ENCODE measurements at regions not wholly inside any gene's neighbourhood (a gene's known extent, or its start where the extent isn't known, plus 50 kb on each side); places are given as distances from the start of the nearest gene placed in this dataset.

DNA sequence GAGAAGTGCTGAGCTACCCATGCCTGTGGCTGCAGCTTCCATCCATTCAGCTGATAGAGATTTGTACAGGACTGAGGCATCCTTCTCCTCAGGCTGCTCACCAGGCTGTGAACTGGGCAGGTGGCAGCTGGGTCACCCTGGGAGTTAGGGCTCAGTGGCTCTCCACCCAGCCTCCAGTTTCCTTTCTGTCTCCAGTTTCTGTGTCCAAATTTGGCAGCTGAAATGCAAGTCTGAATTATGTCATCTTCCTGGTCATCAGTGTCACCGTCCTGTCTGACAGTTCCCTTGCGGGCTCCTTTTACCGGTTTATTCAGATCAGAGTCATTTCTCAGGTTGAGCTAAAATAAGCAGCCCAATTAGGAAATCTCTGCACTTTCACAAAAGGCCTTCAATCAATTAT, 93.3 kb downstream of the EDN1 start:
- no peak for DNase-seq (ENCODE audit: low read depth)

DNA sequence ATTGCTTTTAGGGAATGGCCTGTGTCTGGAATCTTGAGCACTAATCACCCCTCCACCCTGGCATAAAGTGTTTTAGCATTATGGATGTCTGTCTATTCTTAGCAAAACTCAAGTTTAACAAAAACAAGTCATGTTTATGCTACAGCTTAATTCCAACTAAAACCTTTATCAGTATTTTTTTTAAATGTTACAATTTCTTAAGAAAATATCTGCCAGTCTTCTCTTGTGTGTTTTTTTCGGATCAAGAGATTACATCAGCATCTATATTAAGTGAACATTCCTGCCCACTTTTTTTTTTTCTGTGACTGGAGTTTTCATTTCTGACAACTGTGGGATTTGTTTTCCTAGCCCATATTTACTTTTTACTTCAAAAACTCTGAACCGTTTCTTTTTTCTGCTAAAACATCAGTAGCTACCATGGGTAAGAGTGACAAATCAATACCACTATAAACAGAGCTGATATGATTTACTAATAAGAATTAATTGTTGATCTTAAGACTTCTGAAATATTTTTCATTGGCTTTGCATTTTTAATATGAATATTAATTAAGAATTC, 94.3 kb downstream of the EDN1 start:
- DNase-seq (ENCODE audit: low read depth) = no peak

GRCh38 chr6:12385316-12385715, 95.2 kb downstream of the EDN1 start:
- no peak for DNase-seq (ENCODE audit: low read depth)

GRCh38 chr6:12386816-12387215, 96.7 kb downstream of the EDN1 start:
- DNase-seq (ENCODE audit: low read depth) = no peak

DNA sequence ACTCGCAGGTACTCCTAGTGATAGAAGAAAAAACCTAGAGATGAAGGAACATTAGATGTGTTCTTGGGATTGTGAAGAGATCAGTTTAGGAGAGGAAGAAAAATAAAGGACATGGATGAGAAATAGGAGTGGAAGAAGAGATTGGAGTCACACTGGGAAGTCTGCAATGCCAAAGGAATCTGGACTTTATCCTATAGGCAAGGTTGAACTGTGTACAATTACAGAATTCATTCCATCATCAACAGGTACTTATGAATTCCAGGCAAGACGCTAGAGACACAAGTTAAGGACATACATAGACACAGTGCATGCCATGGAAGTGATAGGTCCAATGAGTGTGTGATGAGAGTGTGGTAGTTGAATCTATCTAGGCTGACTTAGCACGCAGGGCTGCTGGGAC, 101.3 kb downstream of the EDN1 start:
- no peak for DNase-seq (ENCODE audit: low read depth)

DNA sequence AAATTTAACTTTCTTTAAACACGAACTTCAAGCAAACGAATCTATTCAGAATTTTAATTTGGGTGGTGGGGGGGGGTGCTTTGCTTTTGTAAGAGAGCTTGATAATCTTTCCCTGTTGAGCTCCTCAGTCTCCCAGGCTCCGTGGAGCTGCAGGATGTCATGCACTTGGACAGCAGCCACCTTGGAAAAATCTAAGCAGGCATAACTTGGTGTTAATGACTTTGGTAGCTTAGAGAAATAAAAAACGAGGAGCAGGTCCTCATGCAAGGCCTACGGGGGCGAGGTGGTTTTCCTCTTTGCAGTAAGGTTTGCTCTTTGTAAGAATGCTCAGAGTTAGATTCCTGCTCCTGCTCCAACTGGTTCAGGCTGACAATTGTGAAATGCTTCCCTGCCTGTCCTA, 102.3 kb downstream of the EDN1 start:
- no peak for DNase-seq (ENCODE audit: low read depth)

DNA sequence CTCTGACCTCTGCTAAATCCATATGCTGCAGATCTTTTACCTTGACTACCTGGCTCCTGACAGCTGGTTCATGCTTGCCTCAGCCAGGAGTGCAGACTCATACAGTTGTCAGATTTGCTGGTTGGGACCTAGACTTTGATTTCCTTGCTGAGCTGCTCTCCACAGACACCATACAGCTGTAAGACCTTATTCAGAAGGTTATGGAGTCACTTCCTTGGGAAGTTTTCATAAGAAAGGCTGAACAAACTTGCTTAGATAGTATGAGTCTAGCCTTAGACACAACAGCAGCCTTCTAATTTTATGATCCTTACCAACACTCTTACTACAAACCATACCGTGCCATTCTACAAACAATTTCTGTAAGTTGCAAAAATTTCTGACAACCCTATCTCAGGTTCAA, 102.9 kb downstream of the EDN1 start:
- no peak for DNase-seq (ENCODE audit: low read depth)

DNA sequence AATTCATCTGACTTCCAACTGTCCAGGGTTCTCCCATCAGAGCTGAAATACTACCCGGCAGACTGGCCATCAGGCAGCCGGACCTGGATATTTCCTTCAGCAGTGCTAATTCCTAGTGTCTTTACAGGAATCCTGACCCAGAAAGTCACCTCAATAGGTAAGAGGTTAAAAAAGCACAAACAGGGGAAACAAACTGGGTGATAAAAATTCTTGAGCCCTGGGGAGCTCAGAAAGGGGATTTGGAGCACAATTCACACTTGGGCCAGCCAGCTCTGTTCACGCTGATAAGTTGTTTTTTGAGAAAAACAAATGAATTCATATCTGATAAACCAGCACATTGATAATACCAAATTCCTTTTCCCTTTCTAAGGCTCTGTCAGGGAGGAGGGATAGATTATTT, 104.0 kb downstream of the EDN1 start:
- no peak for DNase-seq (ENCODE audit: low read depth)

DNA sequence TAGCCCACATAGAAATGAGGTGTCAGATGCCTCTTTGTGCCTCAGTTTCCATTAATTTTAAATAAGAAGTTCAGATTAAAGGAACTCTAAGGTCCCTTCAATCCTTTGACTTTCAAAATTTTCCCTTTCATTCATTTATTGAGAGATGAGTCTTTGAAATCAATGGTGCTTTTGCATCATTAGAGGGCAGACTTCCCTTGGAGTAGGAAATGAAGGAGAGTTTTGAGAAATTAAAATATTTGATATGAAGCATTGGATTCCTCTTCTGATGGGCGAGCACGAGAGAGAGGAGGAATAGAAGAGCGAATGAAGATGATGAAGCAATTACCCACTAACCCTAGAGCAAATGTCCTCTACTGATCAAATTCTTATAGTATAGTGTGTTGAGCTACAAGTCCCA, 105.7 kb downstream of the EDN1 start:
- DNase-seq (ENCODE audit: low read depth) = no peak

- no peak for DNase-seq (ENCODE audit: low read depth)
These were observed 111.0 kb downstream of the EDN1 start for GRCh38 chr6:12401200-12401599.

- DNase-seq (ENCODE audit: low read depth) = no peak
These were observed 113.2 kb downstream of the EDN1 start for GRCh38 chr6:12403201-12403826.

DNA sequence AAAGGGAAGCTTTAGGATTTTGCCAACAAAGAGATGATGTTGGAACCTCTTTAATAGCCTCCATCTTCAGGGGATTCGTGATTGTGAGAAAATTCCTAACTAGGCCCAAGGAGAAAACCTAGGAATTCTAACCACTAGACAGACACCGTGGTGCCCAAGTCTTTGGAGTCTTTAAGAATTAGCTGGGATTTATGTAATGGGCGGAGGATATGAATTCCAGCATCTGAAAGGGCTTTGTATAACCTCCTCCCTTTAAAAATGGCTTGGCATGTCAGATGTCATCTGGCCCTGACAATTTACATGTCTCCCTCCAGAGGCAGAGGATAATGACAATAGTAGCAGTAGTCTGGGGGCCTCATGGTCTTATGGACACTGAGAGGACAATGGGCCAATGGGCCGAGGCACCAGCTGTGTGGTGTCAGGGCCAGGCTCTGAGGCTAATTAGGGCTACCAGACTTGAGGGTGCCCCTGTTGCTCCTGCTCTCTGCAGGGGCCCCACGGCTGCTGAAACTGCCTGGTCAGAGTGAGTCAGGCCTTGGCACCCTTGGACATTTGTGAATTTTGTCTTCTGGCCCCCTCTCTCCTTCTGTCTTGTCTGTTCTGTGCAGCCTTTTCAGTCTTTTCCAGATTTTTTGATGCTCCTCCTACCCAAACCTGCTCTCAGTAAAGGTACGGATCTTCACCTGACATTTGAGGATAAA, 113.9 kb downstream of the EDN1 start:
- no peak for DNase-seq (ENCODE audit: low read depth)

DNA sequence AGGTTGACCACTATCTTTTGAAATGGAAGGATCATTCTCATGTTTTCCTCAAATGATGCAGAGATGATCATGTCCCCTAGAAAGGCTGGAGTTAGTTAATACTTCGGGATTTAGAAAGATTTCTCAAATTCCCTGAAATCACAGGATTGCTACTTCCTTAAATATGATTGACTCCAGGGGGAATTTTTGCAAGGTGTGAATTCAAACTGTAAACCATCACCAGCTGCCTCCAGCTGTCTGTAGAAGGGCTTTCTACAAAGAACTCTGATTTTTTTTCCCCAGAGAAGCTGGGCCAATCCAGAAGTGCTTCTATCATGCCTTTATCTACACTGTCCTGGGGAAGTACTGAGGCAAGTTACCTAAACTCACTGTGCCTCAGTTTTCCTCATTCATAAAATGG, 114.5 kb downstream of the EDN1 start:
- no peak for DNase-seq (ENCODE audit: low read depth)

- DNase-seq (ENCODE audit: low read depth) = no peak
These were observed 118.6 kb downstream of the EDN1 start for GRCh38 chr6:12408752-12409151.

DNA sequence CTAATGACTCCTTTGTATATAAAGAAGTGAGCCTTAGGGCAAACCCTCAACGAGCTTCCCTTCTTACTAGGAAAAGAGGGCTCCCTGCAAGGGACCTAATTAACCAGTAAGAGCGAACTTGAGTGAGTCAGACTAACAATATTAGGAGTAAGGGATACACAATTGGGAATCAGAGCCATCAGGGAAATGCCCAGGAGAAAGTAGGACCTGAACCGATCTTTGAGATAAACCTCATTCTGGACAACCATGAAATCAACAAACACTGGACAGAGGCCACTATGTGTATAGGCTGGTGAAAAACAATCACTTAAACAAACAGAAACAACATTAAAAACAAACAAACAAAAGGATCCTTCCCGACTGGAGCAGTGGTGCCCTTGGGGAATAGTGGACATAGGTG, 120.8 kb downstream of the EDN1 start:
- no peak for DNase-seq (ENCODE audit: low read depth)

- DNase-seq (ENCODE audit: low read depth) = no peak
These were observed 124.0 kb downstream of the EDN1 start for GRCh38 chr6:12414096-12414675.

GRCh38 chr6:12415980-12416598, 125.9 kb downstream of the EDN1 start:
- DNase-seq (ENCODE audit: low read depth) = no peak

- no peak for DNase-seq (ENCODE audit: low read depth)
These were observed 127.0 kb downstream of the EDN1 start for GRCh38 chr6:12417191-12417590.

DNA sequence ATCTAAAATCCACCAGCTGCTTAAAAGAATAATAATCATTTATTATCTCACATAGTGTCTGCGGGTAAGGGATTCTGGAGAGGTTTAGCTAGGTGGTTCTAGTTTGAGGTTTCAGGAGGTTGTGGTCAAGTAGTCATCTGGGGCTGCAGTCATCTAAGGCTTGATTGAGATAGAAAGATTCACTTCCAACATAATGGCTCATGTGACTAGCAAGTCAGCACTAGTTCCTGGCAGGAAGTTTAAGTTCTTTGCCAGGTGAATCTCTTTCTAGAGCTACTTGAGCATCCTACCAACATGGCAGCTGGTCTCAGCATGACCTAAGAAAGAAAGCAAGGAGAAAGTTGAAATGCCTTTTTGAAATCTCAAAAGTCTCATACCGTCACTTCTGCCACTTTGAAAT, 128.8 kb downstream of the EDN1 start:
- DNase-seq (ENCODE audit: low read depth) = no peak

- DNase-seq (ENCODE audit: low read depth) = no peak
These were observed 129.6 kb downstream of the EDN1 start for GRCh38 chr6:12419631-12420272.

- no peak for DNase-seq (ENCODE audit: low read depth)
These were observed 130.5 kb downstream of the EDN1 start for GRCh38 chr6:12420626-12421025.

DNA sequence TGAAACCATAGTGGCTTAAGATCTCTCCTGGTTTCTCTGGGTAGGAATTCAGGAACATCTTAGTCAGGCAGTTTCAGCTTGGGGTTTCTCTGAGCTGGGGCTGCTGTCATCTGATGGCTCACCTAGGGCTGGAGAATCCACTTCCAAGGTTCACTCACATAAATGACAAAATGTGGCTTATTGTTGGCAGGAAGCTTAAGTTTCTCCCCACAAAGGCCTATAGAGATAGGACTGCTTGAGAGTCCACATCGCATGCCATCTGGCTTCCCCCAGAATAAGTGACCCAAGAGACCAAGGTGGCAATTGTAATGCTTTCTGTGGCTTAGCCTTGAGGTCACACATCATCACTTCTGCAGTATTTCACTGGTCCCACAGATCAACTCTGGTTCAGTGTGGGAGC, 131.4 kb downstream of the EDN1 start:
- no peak for DNase-seq (ENCODE audit: low read depth)

DNA sequence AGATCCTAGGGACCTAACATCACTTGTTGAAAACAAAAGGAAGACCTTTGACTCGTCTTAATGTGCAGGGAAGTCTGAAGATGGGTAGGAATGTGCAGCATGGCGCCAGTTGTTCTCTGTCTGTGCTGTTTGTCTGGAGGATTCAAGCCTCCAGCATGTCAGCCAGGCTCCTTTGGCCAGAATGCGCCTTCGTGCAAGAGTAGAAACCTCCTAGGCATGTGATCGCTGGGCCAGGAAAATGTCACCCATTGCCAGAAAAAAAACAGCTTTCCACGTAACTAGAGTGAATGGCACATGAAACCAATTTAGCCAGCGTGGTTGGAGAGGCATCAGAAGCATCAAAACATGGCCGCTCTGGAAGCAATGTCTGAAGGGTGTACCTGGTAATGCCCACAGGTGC, 132.7 kb downstream of the EDN1 start:
- DNase-seq (ENCODE audit: low read depth) = no peak

All from non-pigmented ciliary epithelial cell (primary cell).